Smooth muscle cell (in vitro differentiated cells): ENCODE measurements at regions not wholly inside any gene's neighbourhood (a gene's known extent, or its start where the extent isn't known, plus 50 kb on each side); places are given as distances from the start of the nearest gene placed in this dataset.

Source experiments
- DNase-seq: peaks from one replicate; lab custom pipeline; 2025; ENCODE audit not compliant: unreplicated experiment; lab: John Stamatoyannopoulos, UW
- H2AFZ ChIP-seq: fragments of 200-600 bp; sonication (generic); 2 replicates; pipeline ENCODE4 v1.6.0; 2016; ENCODE audit warnings: antibody characterized with exemption, low read depth, mild to moderate bottlenecking
- H3F3A ChIP-seq: fragments of 200-600 bp; sonication (generic); 2 replicates; pipeline ENCODE4 v1.6.0; 2017; ENCODE audit warnings: antibody characterized with exemption, low read depth
- H3K27ac ChIP-seq: fragments of 200-600 bp; sonication (generic); 2 replicates; pipeline ENCODE4 v1.5.1; 2016; ENCODE audit warnings: low read depth, mild to moderate bottlenecking
- H3K27me3 ChIP-seq: fragments of 200-600 bp; sonication (generic); 2 replicates; pipeline ENCODE4 v1.6.1; 2016; ENCODE audit warnings: low read depth, mild to moderate bottlenecking
- H3K36me3 ChIP-seq: fragments of 200-600 bp; sonication (generic); 2 replicates; pipeline ENCODE4 v1.5.1; 2016; ENCODE audit warnings: low read depth
- H3K4me1 ChIP-seq: fragments of 200-600 bp; sonication (generic); 2 replicates; pipeline ENCODE4 v1.5.1; 2016; ENCODE audit warnings: low read depth
- H3K4me2 ChIP-seq: fragments of 200-600 bp; sonication (generic); 2 replicates; pipeline ENCODE4 v1.6.0; 2016; ENCODE audit warnings: mild to moderate bottlenecking
- H3K4me3 ChIP-seq: fragments of 200-600 bp; sonication (generic); 2 replicates; pipeline ENCODE4 v1.5.1; 2016; ENCODE audit warnings: mild to moderate bottlenecking
- H3K79me2 ChIP-seq: fragments of 200-600 bp; sonication (generic); 2 replicates; pipeline ENCODE4 v1.6.0; 2016; ENCODE audit warnings: low read depth, mild to moderate bottlenecking
- H3K9ac ChIP-seq: fragments of 200-600 bp; sonication (generic); 2 replicates; pipeline ENCODE4 v1.6.0; 2016; ENCODE audit warnings: low read depth
- H3K9me3 ChIP-seq: fragments of 200-600 bp; sonication (generic); replicated peaks from 2 replicates; pipeline ENCODE4 v1.5.1; 2016; ENCODE audit warnings: low read depth
- H4K20me1 ChIP-seq: fragments of 200-600 bp; sonication (generic); 2 replicates; pipeline ENCODE4 v1.6.0; 2016; ENCODE audit warnings: low read depth
- WGBS: methylation state at CpG from one replicate; pipeline ENCODE4 v1.1.7; 2016; ENCODE audit warnings: low lambda C conversion rate; 5-methylcytosine and 5-hydroxymethylcytosine counted together
- TF ChIP-seq, protein P1 (sequence below): fragments of 200-600 bp; sonication (generic); IDR thresholded peaks from 2 replicates; pipeline ENCODE4 v1.5.1; 2017; ENCODE audit warnings: borderline replicate concordance, mild to moderate bottlenecking, antibody characterized with exemption; ENCODE audit not compliant: insufficient read depth, poor library complexity, severe bottlenecking

GRCh38 chr3:36269274-36269673 is 111.0 kb upstream of the STAC start:
- TF ChIP-seq, protein P1, sequence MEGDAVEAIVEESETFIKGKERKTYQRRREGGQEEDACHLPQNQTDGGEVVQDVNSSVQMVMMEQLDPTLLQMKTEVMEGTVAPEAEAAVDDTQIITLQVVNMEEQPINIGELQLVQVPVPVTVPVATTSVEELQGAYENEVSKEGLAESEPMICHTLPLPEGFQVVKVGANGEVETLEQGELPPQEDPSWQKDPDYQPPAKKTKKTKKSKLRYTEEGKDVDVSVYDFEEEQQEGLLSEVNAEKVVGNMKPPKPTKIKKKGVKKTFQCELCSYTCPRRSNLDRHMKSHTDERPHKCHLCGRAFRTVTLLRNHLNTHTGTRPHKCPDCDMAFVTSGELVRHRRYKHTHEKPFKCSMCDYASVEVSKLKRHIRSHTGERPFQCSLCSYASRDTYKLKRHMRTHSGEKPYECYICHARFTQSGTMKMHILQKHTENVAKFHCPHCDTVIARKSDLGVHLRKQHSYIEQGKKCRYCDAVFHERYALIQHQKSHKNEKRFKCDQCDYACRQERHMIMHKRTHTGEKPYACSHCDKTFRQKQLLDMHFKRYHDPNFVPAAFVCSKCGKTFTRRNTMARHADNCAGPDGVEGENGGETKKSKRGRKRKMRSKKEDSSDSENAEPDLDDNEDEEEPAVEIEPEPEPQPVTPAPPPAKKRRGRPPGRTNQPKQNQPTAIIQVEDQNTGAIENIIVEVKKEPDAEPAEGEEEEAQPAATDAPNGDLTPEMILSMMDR: no peak
- Histone ChIP-seq H3K36me3 (no peaks in the 10 kb centered on the region), H3K27ac (no peak overlapping the region), H3K4me2 (no peak overlapping the region), H3K4me1 (no peaks in the 10 kb centered on the region), H3K4me3 (no peak overlapping the region), H3K27me3 (no peaks in the 10 kb centered on the region), H3K9ac (no peak overlapping the region), H4K20me1 (no peaks in the 10 kb centered on the region), H2AFZ (no peak overlapping the region), H3F3A (no peaks in the 10 kb centered on the region), H3K79me2 (no peaks in the 10 kb centered on the region), H3K9me3 (no peaks in the 10 kb centered on the region)
- WGBS: 84% methylated on average over 2 of the region's 2 CpGs
- no peak for DNase-seq

DNA sequence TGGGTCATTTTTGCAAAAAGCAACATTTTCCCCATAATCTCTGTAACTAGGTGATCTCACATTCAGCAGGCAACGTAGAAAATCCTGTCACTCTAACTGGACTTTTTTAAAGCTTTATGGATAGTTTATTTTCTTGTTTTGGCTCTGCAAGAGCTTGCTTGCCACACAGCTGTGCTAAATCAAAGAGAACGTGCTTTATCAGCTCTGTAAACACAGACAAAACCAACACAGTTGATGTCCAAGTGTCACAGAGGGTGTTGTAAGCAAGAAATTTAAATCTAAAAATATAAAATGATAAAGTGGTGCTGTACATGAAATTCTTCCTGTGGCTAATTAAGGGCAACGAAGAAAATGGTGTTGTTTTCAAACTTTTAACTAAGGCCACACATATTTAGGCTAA is 97.5 kb upstream of the STAC start:
- no peak for DNase-seq
- no peaks in the 10 kb centered on the region for H3F3A ChIP-seq
- H3K4me3 ChIP-seq: no peak overlapping the region
- peak overlapping the region; percentile 5 for H2AFZ ChIP-seq
- H3K27me3 ChIP-seq: no peaks in the 10 kb centered on the region
- no peak overlapping the region for H3K27ac ChIP-seq
- no peak overlapping the region for H3K9ac ChIP-seq
- H3K36me3 ChIP-seq: no peaks in the 10 kb centered on the region
- H3K9me3 ChIP-seq: no peaks in the 10 kb centered on the region
- H3K4me1 ChIP-seq: no peaks in the 10 kb centered on the region
- WGBS: 54% methylated on average over 3 of the region's 3 CpGs
- TF ChIP-seq, protein P1: no peak
- H3K4me2 ChIP-seq: no peak overlapping the region
- H4K20me1 ChIP-seq: no peaks in the 10 kb centered on the region
- H3K79me2 ChIP-seq: no peaks in the 10 kb centered on the region

GRCh38 chr3:36295296-36295695 is 85.0 kb upstream of the STAC start:
- no peaks in the 10 kb centered on the region for H4K20me1 ChIP-seq
- no peak overlapping the region for H3K9ac ChIP-seq
- no peak overlapping the region for H3K4me2 ChIP-seq
- no peak for DNase-seq
- no peaks in the 10 kb centered on the region for H3F3A ChIP-seq
- no peak overlapping the region for H3K4me3 ChIP-seq
- H3K4me1 ChIP-seq: no peaks in the 10 kb centered on the region
- H3K9me3 ChIP-seq: no peaks in the 10 kb centered on the region
- H3K27ac ChIP-seq: no peak overlapping the region
- no peak overlapping the region for H2AFZ ChIP-seq
- H3K36me3 ChIP-seq: no peaks in the 10 kb centered on the region
- TF ChIP-seq, protein P1: no peak
- no peaks in the 10 kb centered on the region for H3K79me2 ChIP-seq
- H3K27me3 ChIP-seq: peaks cover 6% of the 10 kb centered on the region

- DNase-seq: no peak
- Histone ChIP-seq H3K27me3 (peaks cover 6% of the 10 kb centered on the region), H2AFZ (no peak overlapping the region), H3K4me2 (no peak overlapping the region), H3K79me2 (no peaks in the 10 kb centered on the region), H3K4me3 (no peak overlapping the region), H3K27ac (no peak overlapping the region), H3K4me1 (no peaks in the 10 kb centered on the region), H3F3A (no peaks in the 10 kb centered on the region), H3K9me3 (no peaks in the 10 kb centered on the region), H4K20me1 (no peaks in the 10 kb centered on the region), H3K9ac (no peak overlapping the region), H3K36me3 (no peaks in the 10 kb centered on the region)
- WGBS: 82% methylated on average over 3 of the region's 3 CpGs
- TF ChIP-seq, protein P1: no peak
These were observed 83.1 kb upstream of the STAC start for GRCh38 chr3:36297195-36297594.
